Gastrocnemius medialis (tissue), 4 donors: ENCODE measurements at regions not wholly inside any gene's neighbourhood (a gene's known extent, or its start where the extent isn't known, plus 50 kb on each side); places are given as distances from the start of the nearest gene placed in this dataset.

ENCODE experiments used
- CTCF ChIP-seq, 5 experiments: fragments of 450-650 bp in 3 of 5; fragments of 200-600 bp in 2 of 5; sonication (generic) in 2 of 5; IDR thresholded peaks in 4 of 5; conservative IDR thresholded peaks in 1 of 5; 1 replicate in 4 of 5; 2 replicates in 1 of 5; pipeline ENCODE4 v1.5.1; 2016 to 2019; ENCODE audit warnings: antibody characterized with exemption in 5 of 5, mild to moderate bottlenecking in 3 of 5, moderate library complexity in 3 of 5
- POLR2A ChIP-seq, 2 donors: fragments of 450-650 bp; IDR thresholded peaks; one replicate each; pipeline ENCODE4 v1.6.1; 2017; ENCODE audit warnings: antibody characterized with exemption in 2 of 2, mild to moderate bottlenecking in 2 of 2, moderate library complexity in 2 of 2

GRCh38 chr2:57868619-57869139 lies 177.9 kb upstream of the VRK2 start:
- TF ChIP-seq CTCF (IDR thresholded peaks at IDR 0.05 in 4 of 5, conservative IDR thresholded peaks at IDR 0.05 in 1 of 5) (no peak), POLR2A (IDR thresholded peaks at IDR 0.05) (no peak)
